ENCODE measurements at regions not wholly inside any gene's neighbourhood (a gene's known extent, or its start where the extent isn't known, plus 50 kb on each side); places are given as distances from the start of the nearest gene placed in this dataset.

- peaks cover 10% of the 10 kb centered on the region for H3K9me3 ChIP-seq (ENCODE audit: low read length)
- H3K27me3 ChIP-seq (ENCODE audit: insufficient read depth, low read length): no peaks in the 10 kb centered on the region
These were observed 121.1 kb upstream of the DEPDC1 start for GRCh38 chr1:68617942-68618341.

DNA sequence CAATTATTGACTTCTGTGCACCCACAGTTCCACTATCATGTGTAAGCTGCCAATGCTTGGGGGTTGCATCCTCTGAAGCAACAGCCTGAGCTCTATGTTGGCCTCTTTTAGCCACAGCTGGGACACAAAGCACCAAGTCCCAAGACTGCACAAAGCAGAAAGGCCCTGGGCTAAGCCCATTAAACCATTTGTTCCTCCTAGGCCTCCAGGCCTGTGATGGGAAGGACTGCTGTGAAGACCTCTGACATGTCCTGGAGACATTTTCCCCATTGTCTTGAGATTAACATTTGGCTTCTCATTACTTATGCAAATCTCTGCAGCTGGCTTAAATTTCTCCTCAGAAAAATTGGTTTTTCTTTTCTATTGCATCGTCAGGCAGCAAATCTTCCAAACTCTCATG lies 123.7 kb upstream of the DEPDC1 start:
- Histone ChIP-seq H3K27me3 (ENCODE audit: insufficient read depth, low read length) (no peaks in the 10 kb centered on the region), H2AFZ (ENCODE audit: low read depth, low read length) (no peak overlapping the region), H3K36me3 (ENCODE audit: insufficient read depth, low read length) (no peaks in the 10 kb centered on the region), H3K4me3 (ENCODE audit: low read length) (no peak overlapping the region), H3K4me1 (ENCODE audit: insufficient read depth, low read length) (peaks cover 20% of the 10 kb centered on the region), H3K9me3 (ENCODE audit: low read length) (peaks cover 10% of the 10 kb centered on the region)

More at GRCh38 chr1:68617942-68618341, 121.1 kb upstream of the DEPDC1 start:
- peaks cover 7% of the 10 kb centered on the region for H3K4me1 ChIP-seq (ENCODE audit: insufficient read depth, low read length)
- no peak overlapping the region for H3K4me3 ChIP-seq (ENCODE audit: low read length)
- H3K36me3 ChIP-seq (ENCODE audit: insufficient read depth, low read length): no peaks in the 10 kb centered on the region
- no peak overlapping the region for H2AFZ ChIP-seq (ENCODE audit: low read depth, low read length)

- H3K4me1 ChIP-seq (ENCODE audit: insufficient read depth, low read length): peaks cover 21% of the 10 kb centered on the region
- H3K36me3 ChIP-seq (ENCODE audit: insufficient read depth, low read length): no peaks in the 10 kb centered on the region
- no peak overlapping the region for H3K4me3 ChIP-seq (ENCODE audit: low read length)
- H3K9me3 ChIP-seq (ENCODE audit: low read length): peaks cover 10% of the 10 kb centered on the region
- H3K27me3 ChIP-seq (ENCODE audit: insufficient read depth, low read length): no peaks in the 10 kb centered on the region
- H2AFZ ChIP-seq (ENCODE audit: low read depth, low read length): no peak overlapping the region
These were observed 126.8 kb upstream of the DEPDC1 start for GRCh38 chr1:68623700-68624099.

- Histone ChIP-seq H2AFZ (ENCODE audit: low read depth, low read length) (no peak overlapping the region), H3K9me3 (ENCODE audit: low read length) (peaks cover 10% of the 10 kb centered on the region), H3K4me1 (ENCODE audit: insufficient read depth, low read length) (peaks cover 21% of the 10 kb centered on the region), H3K27me3 (ENCODE audit: insufficient read depth, low read length) (no peaks in the 10 kb centered on the region), H3K36me3 (ENCODE audit: insufficient read depth, low read length) (no peaks in the 10 kb centered on the region), H3K4me3 (ENCODE audit: low read length) (no peak overlapping the region)
These were observed 127.4 kb upstream of the DEPDC1 start for GRCh38 chr1:68624233-68624632.

GRCh38 chr1:68625624-68626023 lies 128.7 kb upstream of the DEPDC1 start:
- Histone ChIP-seq H3K4me3 (ENCODE audit: low read length) (no peak overlapping the region), H3K4me1 (ENCODE audit: insufficient read depth, low read length) (peaks cover 21% of the 10 kb centered on the region), H2AFZ (ENCODE audit: low read depth, low read length) (no peak overlapping the region)

GRCh38 chr1:68633141-68633919 lies 136.4 kb upstream of the DEPDC1 start:
- Histone ChIP-seq H3K4me1 (ENCODE audit: insufficient read depth, low read length) (peaks cover 10% of the 10 kb centered on the region), H3K4me3 (ENCODE audit: low read length) (no peak overlapping the region), H3K36me3 (ENCODE audit: insufficient read depth, low read length) (no peaks in the 10 kb centered on the region), H2AFZ (ENCODE audit: low read depth, low read length) (peak overlapping the region; percentile 85), H3K27me3 (ENCODE audit: insufficient read depth, low read length) (no peaks in the 10 kb centered on the region), H3K9me3 (ENCODE audit: low read length) (no peaks in the 10 kb centered on the region)

More at GRCh38 chr1:68625624-68626023, 128.7 kb upstream of the DEPDC1 start:
- no peaks in the 10 kb centered on the region for H3K27me3 ChIP-seq (ENCODE audit: insufficient read depth, low read length)
- no peaks in the 10 kb centered on the region for H3K36me3 ChIP-seq (ENCODE audit: insufficient read depth, low read length)
- H3K9me3 ChIP-seq (ENCODE audit: low read length): peaks cover 4% of the 10 kb centered on the region

GRCh38 chr1:68644504-68644903 lies 147.6 kb upstream of the DEPDC1 start:
- no peak overlapping the region for H3K4me3 ChIP-seq (ENCODE audit: low read length)
- no peaks in the 10 kb centered on the region for H3K9me3 ChIP-seq (ENCODE audit: low read length)
- H2AFZ ChIP-seq (ENCODE audit: low read depth, low read length): no peak overlapping the region
- no peaks in the 10 kb centered on the region for H3K36me3 ChIP-seq (ENCODE audit: insufficient read depth, low read length)
- no peaks in the 10 kb centered on the region for H3K27me3 ChIP-seq (ENCODE audit: insufficient read depth, low read length)
- H3K4me1 ChIP-seq (ENCODE audit: insufficient read depth, low read length): no peaks in the 10 kb centered on the region

DNA sequence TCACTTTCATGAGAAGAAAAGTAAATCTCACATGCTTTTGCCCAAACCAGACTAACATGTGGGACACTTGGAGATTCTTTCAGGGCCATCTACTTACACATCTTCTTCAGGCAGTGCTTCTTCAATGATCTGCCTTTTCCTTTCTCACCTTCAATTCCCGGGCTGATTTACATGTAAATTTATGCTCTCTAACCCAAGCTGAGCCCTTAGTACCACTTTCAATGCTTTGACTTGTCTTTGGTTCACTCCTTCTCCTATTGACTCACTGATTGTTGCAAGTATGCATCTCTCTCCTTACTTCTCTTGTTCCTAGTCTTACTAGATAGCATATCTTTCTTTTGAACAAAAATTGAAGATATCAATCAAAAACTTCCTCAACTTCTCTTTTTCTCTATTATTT lies 154.2 kb upstream of the DEPDC1 start:
- Histone ChIP-seq H3K36me3 (ENCODE audit: insufficient read depth, low read length) (no peaks in the 10 kb centered on the region), H3K27me3 (ENCODE audit: insufficient read depth, low read length) (no peaks in the 10 kb centered on the region), H2AFZ (ENCODE audit: low read depth, low read length) (no peak overlapping the region), H3K4me3 (ENCODE audit: low read length) (no peak overlapping the region), H3K4me1 (ENCODE audit: insufficient read depth, low read length) (no peaks in the 10 kb centered on the region), H3K9me3 (ENCODE audit: low read length) (no peaks in the 10 kb centered on the region)

- Histone ChIP-seq H3K4me1 (ENCODE audit: insufficient read depth, low read length) (no peaks in the 10 kb centered on the region), H3K27me3 (ENCODE audit: insufficient read depth, low read length) (no peaks in the 10 kb centered on the region), H3K9me3 (ENCODE audit: low read length) (no peaks in the 10 kb centered on the region), H3K4me3 (ENCODE audit: low read length) (no peak overlapping the region), H3K36me3 (ENCODE audit: insufficient read depth, low read length) (no peaks in the 10 kb centered on the region), H2AFZ (ENCODE audit: low read depth, low read length) (no peak overlapping the region)
These were observed 157.0 kb upstream of the DEPDC1 start for GRCh38 chr1:68653882-68654281.

GRCh38 chr1:68673771-68674170 lies 176.9 kb upstream of the DEPDC1 start:
- Histone ChIP-seq H2AFZ (ENCODE audit: low read depth, low read length) (no peak overlapping the region), H3K36me3 (ENCODE audit: insufficient read depth, low read length) (no peaks in the 10 kb centered on the region), H3K27me3 (ENCODE audit: insufficient read depth, low read length) (no peaks in the 10 kb centered on the region), H3K4me1 (ENCODE audit: insufficient read depth, low read length) (no peaks in the 10 kb centered on the region), H3K4me3 (ENCODE audit: low read length) (no peak overlapping the region), H3K9me3 (ENCODE audit: low read length) (no peaks in the 10 kb centered on the region)

DNA sequence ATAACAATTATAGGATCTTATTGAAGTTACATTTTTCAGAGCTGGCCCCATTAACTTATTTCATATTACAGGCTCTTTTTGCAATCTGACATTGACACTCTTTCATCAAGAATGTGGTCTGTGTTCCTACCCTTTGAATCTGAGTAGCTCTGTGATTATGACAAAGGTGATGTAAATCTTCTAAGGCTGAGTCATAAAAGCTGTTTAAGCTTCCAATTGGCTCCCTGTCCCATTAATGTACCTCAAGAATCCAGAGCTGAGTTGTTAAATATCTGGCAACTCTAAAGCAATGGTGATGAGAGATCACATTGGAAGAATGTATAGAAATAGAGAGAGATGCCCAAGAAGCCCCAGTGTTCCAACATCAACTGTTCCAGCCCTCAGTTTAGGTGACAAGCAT lies 178.5 kb upstream of the DEPDC1 start:
- no peaks in the 10 kb centered on the region for H3K9me3 ChIP-seq (ENCODE audit: low read length)
- H3K36me3 ChIP-seq (ENCODE audit: insufficient read depth, low read length): no peaks in the 10 kb centered on the region
- H2AFZ ChIP-seq (ENCODE audit: low read depth, low read length): no peak overlapping the region
- H3K27me3 ChIP-seq (ENCODE audit: insufficient read depth, low read length): no peaks in the 10 kb centered on the region
- H3K4me1 ChIP-seq (ENCODE audit: insufficient read depth, low read length): no peaks in the 10 kb centered on the region
- no peak overlapping the region for H3K4me3 ChIP-seq (ENCODE audit: low read length)

DNA sequence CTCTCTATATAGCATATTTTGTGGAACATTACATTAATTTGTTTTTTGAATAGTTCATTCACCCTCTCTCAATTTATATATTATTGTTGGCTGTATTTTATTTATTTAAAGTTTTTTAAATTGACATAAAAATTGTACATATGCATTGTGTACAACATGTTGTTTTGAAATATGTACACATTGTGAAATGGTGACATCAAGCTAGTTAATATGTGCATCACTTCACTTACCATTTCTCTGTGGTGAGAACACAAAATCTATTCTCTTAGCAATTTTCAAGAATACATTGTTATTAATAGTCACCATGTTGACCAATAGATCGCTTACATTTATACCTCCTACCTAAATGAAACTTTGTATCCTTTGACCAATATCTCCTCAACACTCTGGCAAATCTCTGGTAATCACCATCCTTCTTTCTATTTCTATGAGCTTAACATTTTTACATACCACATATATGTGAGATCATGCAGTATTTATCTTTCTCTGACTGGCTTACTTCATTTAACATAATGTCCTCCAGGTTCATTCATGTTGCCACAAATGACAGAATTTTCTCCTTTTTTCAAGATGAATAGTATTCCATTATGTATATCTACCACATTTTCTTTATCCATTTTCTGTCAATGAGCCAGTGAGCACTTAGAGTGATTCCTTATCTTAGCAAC lies 180.9 kb upstream of the DEPDC1 start:
- Histone ChIP-seq H2AFZ (ENCODE audit: low read depth, low read length) (no peak overlapping the region), H3K4me1 (ENCODE audit: insufficient read depth, low read length) (no peaks in the 10 kb centered on the region), H3K27me3 (ENCODE audit: insufficient read depth, low read length) (no peaks in the 10 kb centered on the region), H3K4me3 (ENCODE audit: low read length) (no peak overlapping the region), H3K9me3 (ENCODE audit: low read length) (no peaks in the 10 kb centered on the region), H3K36me3 (ENCODE audit: insufficient read depth, low read length) (no peaks in the 10 kb centered on the region)

DNA sequence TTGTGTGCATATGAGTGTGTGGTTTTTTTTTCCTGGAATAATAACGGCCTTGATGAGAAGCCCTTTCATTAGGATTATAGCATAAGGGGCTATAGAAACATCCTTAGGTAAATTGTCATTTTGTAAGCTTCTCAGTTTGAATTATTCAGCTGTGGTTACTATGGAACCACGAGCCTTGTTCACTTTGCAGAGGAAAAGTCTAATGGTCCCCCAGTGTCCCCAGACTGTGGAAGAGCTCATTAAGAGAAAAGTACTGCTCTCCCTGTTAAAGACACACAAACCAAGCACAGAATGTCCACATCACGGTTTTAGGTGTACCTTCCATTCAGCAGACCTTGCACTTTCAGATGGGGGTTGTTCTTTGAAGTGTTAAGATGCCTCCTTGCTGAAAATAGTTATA lies 199.3 kb upstream of the DEPDC1 start:
- no peaks in the 10 kb centered on the region for H3K27me3 ChIP-seq (ENCODE audit: insufficient read depth, low read length)
- H3K36me3 ChIP-seq (ENCODE audit: insufficient read depth, low read length): no peaks in the 10 kb centered on the region
- no peak overlapping the region for H2AFZ ChIP-seq (ENCODE audit: low read depth, low read length)
- no peaks in the 10 kb centered on the region for H3K9me3 ChIP-seq (ENCODE audit: low read length)
- no peak overlapping the region for H3K4me3 ChIP-seq (ENCODE audit: low read length)
- H3K4me1 ChIP-seq (ENCODE audit: insufficient read depth, low read length): no peaks in the 10 kb centered on the region

Measured in neuron (in vitro differentiated cells).